A549 (cell line): ENCODE measurements at regions not wholly inside any gene's neighbourhood (a gene's known extent, or its start where the extent isn't known, plus 50 kb on each side); places are given as distances from the start of the nearest gene placed in this dataset.
A peak's percentile ranks its signal among the peaks of the same experiment; 100 is the strongest.

Experiments used
- ATAC-seq, 2 experiments: fragments of 200-7000 bp in 1 of 2; fragments of >200 bp in 1 of 2; cut with Nextera tagmentation in 1 of 2; cut with Tn5 transposase in 1 of 2; 3 replicates each; pipeline versions ENCODE4 v1.8.0 to v1.9.1; 2018 to 2020; ENCODE audit warnings: mild to moderate bottlenecking in 1 of 2, moderate library complexity in 1 of 2
- CTCF ChIA-PET: fragments of 300-600 bp; sonication (Branson Sonifier 250); formaldehyde crosslinking; extraction: SDS; loops from one replicate; lab custom pipeline; 2021; ENCODE audit warnings: antibody characterized with exemption, inconsistent platforms; lab: Yijun Ruan, JAX
- POLR2A ChIA-PET: fragments of 350-600 bp; formaldehyde crosslinking; extraction: SDS; loops from one replicate; lab custom pipeline; 2021; ENCODE audit warnings: antibody characterized with exemption, inconsistent platforms; lab: Yijun Ruan, JAX
- DNase-seq, 2 experiments: peaks; one replicate each; pipeline versions ENCODE4 v3.0.0 to v3.0.0-alpha.2; 2011 to 2016; ENCODE audit warnings: low read depth in 1 of 2, low spot score in 1 of 2
- FAIRE-seq: peaks from 2 replicates; lab custom pipeline; 2011; peaks lifted over from hg19 to GRCh38; lab: Jason Lieb, UNC
- H3K27ac ChIP-seq, 2 experiments: fragments of >200 bp; sonication (Bioruptor Twin); formaldehyde crosslinking; 3 replicates each; pipeline ENCODE4 v1.5.1; 2016 to 2017
- H3K4me1 ChIP-seq: fragments of >200 bp; sonication (Bioruptor Twin); formaldehyde crosslinking; 3 replicates; pipeline ENCODE4 v1.6.1; 2016
- H3K4me2 ChIP-seq: fragments of >200 bp; sonication (Bioruptor Twin); formaldehyde crosslinking; 3 replicates; pipeline ENCODE4 v1.6.1; 2016
- H3K4me3 ChIP-seq: fragments of >200 bp; sonication (Bioruptor Twin); formaldehyde crosslinking; 3 replicates; pipeline ENCODE4 v1.5.1; 2016
- H3K9me3 ChIP-seq: fragments of >200 bp; sonication (Bioruptor Twin); formaldehyde crosslinking; 3 replicates; pipeline ENCODE4 v1.6.1; 2016
- BCL3 ChIP-seq: fragments of >200 bp; sonication (Bioruptor Twin); formaldehyde crosslinking; IDR thresholded peaks from 3 replicates; pipeline ENCODE4 v1.6.1; 2016
- CHD2 ChIP-seq: fragments of 150-350 bp; IDR thresholded peaks from 2 replicates; pipeline ENCODE4 v1.6.1; 2014; ENCODE audit warnings: low read length; ENCODE audit not compliant: partially characterized antibody
- EP300 ChIP-seq, 2 experiments: fragments of >200 bp; sonication (Bioruptor Twin); formaldehyde crosslinking; IDR thresholded peaks; 2 replicates in 1 of 2; 3 replicates in 1 of 2; pipeline ENCODE4 v1.6.1; 2016 to 2017
- HDAC2 ChIP-seq: fragments of 200-600 bp; sonication (generic); IDR thresholded peaks from 2 replicates; pipeline ENCODE4 v1.6.1; 2016
- HMGXB4 ChIP-seq: fragments of 250-450 bp; sonication (Bioruptor Pico); IDR thresholded peaks from 2 replicates; pipeline ENCODE4 v1.5.0; 2021; ENCODE audit warnings: mild to moderate bottlenecking, moderate library complexity, borderline replicate concordance
- HOXB13 ChIP-seq: fragments of 250-450 bp; sonication (Bioruptor Pico); IDR thresholded peaks from 2 replicates; pipeline ENCODE4 v1.5.0; 2020; ENCODE audit warnings: low read depth, mild to moderate bottlenecking, moderate library complexity
- HOXB5 ChIP-seq: fragments of 250-450 bp; sonication (Bioruptor Pico); IDR thresholded peaks from 2 replicates; pipeline ENCODE4 v1.5.0; 2020; ENCODE audit warnings: mild to moderate bottlenecking, moderate library complexity
- JUNB ChIP-seq: fragments of >200 bp; sonication (Bioruptor Twin); formaldehyde crosslinking; IDR thresholded peaks from 2 replicates; pipeline ENCODE4 v1.6.1; 2016
- KDM1A ChIP-seq: fragments of 200-600 bp; sonication (generic); IDR thresholded peaks from 2 replicates; pipeline ENCODE4 v1.6.1; 2016; ENCODE audit warnings: low read depth, mild to moderate bottlenecking
- NFE2L2 ChIP-seq: fragments of 150-350 bp; conservative IDR thresholded peaks from 2 replicates; pipeline ENCODE4 v1.6.1; 2014; ENCODE audit warnings: low read length
- NPAS2 ChIP-seq: fragments of 250-450 bp; sonication (Bioruptor Pico); IDR thresholded peaks from 2 replicates; pipeline ENCODE4 v1.8.0; 2022; ENCODE audit warnings: mild to moderate bottlenecking, moderate library complexity, borderline replicate concordance
- NR3C1 ChIP-seq: fragments of >200 bp; sonication (Bioruptor Twin); formaldehyde crosslinking; IDR thresholded peaks from 3 replicates; pipeline ENCODE4 v1.6.1; 2017
- POLR2A ChIP-seq: IDR thresholded peaks from 2 replicates; pipeline ENCODE4 v1.6.1; 2012; ENCODE audit warnings: mild to moderate bottlenecking, low read length
- POLR2AphosphoS2 ChIP-seq: conservative IDR thresholded peaks from 2 replicates; pipeline ENCODE4 v1.6.1; 2012; ENCODE audit warnings: low read length, improper control_type of control experiment, inconsistent platforms
- ZC3H11A ChIP-seq: fragments of 450-650 bp; IDR thresholded peaks from 2 replicates; pipeline ENCODE4 v1.6.1; 2014; ENCODE audit warnings: antibody characterized with exemption, mild to moderate bottlenecking
- WGBS: methylation state at CpG from one replicate; pipeline ENCODE4 v1.1.6; 2017; ENCODE audit errors: missing lambda C conversion rate; 5-methylcytosine and 5-hydroxymethylcytosine counted together
- TF ChIP-seq, protein P1 (sequence below): IDR thresholded peaks from 2 replicates; pipeline ENCODE4 v1.6.1; 2012; ENCODE audit warnings: low read depth, borderline replicate concordance
- TF ChIP-seq, protein P2 (sequence below): fragments of 450-650 bp; IDR thresholded peaks from 2 replicates; pipeline ENCODE4 v1.6.1; 2014; ENCODE audit warnings: antibody characterized with exemption
- TF ChIP-seq, protein P3 (sequence below): fragments of 250-450 bp; sonication (Bioruptor Pico); IDR thresholded peaks from 2 replicates; pipeline ENCODE4 v1.5.0; 2020; ENCODE audit warnings: low read depth, mild to moderate bottlenecking, moderate library complexity

DNA sequence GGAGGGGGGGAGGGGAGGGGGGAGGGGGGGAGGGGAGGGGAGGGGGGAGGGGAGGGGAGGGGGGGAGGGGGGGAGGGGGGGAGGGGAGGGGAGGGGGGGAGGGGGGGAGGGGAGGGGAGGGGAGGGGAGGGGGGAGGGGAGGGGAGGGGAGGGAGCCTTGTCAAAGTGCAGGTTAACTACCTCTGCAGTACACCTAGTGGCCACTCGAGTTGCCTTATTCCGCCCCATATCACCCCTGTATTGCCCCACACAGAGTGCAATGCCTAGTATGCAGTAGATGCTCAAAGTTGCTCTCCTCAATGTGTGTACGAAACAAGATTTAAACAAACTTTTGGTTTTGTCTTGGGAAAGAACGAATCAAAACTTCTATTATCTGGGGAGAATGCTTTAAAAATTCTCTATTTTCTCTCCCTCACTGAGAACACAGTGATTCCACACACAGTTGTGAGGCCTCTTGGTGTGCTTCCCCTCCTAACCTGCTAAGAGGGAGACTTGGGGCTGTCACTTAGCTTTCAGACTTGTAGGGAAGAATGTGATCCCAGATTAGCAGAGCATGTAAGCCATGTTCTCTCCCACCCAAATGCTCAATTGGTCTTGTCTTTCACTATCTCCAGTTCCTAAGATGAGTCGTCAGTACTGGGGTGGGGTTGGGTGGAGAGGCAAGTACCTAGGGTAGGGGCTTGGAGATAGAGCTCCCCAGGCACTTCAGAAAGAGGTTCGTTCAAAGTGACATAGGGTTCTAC is 79.7 kb upstream of the MAP10 start:
- no peak for FAIRE-seq
- Histone ChIP-seq H3K9me3 (no peaks in the 10 kb centered on the region), H3K27ac (no peak overlapping the region), H3K4me3 (no peak overlapping the region), H3K4me2 (no peak overlapping the region), H3K4me1 (no peaks in the 10 kb centered on the region)
- ATAC-seq, result peak in 1 of 2 experiments; percentile 82; a peak in 3 of 6 replicates
- CTCF ChIA-PET, result interaction anchor here (0.6 to 0.9 kb wide), 2 partner anchors 9 to 177 kb away, joined by 3 read pairs; no protein-coding TSS in a partner anchor
- POLR2A ChIA-PET, result no interaction called here
- TF ChIP-seq, protein P1, sequence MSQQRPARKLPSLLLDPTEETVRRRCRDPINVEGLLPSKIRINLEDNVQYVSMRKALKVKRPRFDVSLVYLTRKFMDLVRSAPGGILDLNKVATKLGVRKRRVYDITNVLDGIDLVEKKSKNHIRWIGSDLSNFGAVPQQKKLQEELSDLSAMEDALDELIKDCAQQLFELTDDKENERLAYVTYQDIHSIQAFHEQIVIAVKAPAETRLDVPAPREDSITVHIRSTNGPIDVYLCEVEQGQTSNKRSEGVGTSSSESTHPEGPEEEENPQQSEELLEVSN, result no peak
- TF ChIP-seq, protein P2, sequence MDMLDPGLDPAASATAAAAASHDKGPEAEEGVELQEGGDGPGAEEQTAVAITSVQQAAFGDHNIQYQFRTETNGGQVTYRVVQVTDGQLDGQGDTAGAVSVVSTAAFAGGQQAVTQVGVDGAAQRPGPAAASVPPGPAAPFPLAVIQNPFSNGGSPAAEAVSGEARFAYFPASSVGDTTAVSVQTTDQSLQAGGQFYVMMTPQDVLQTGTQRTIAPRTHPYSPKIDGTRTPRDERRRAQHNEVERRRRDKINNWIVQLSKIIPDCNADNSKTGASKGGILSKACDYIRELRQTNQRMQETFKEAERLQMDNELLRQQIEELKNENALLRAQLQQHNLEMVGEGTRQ, result no peak
- DNase-seq, result peak in 1 of 2 experiments; percentile 27
- whole genome bisulfite sequencing, result 72% methylated on average over 6 of the region's 6 CpGs

- ATAC-seq, result no peak
- Histone ChIP-seq H3K4me2 (no peak overlapping the region), H3K27ac (no peak overlapping the region)
- ChIA-PET CTCF (interaction anchor here (0.6 to 0.9 kb wide), 2 partner anchors 10 to 176 kb away, joined by 3 read pairs; no protein-coding TSS in a partner anchor), POLR2A (no interaction called here)
- FAIRE-seq, result no peak
- TF ChIP-seq ZC3H11A (no peak), EP300 (IDR thresholded peaks at IDR 0.05) (no peak), KDM1A (no peak), NPAS2 (no peak), BCL3 (no peak), CHD2 (no peak), JUNB (no peak), HDAC2 (no peak)
- TF ChIP-seq, protein P3, sequence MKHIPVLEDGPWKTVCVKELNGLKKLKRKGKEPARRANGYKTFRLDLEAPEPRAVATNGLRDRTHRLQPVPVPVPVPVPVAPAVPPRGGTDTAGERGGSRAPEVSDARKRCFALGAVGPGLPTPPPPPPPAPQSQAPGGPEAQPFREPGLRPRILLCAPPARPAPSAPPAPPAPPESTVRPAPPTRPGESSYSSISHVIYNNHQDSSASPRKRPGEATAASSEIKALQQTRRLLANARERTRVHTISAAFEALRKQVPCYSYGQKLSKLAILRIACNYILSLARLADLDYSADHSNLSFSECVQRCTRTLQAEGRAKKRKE (CRISPR knock-in tag), result no peak
- TF ChIP-seq, all 56 proteins: peak for 0
- Histone ChIP-seq H3K4me3 (no peak overlapping the region), H3K9me3 (no peaks in the 10 kb centered on the region), H3K4me1 (no peaks in the 10 kb centered on the region)
- DNase-seq, result no peak
- 75% methylated on average over 8 of the region's 8 CpGs for WGBS
Observed at GRCh38 chr1:232726048-232726779, 79.0 kb upstream of the MAP10 start.

GRCh38 chr1:232728507-232729263 is 76.5 kb upstream of the MAP10 start:
- POLR2A ChIA-PET, result no interaction called here
- CTCF ChIA-PET, result no interaction called here
- WGBS, result 38% methylated on average over 6 of the region's 6 CpGs

More at GRCh38 chr1:232728507-232729263, 76.5 kb upstream of the MAP10 start:
- no peak for ATAC-seq
- no peak for DNase-seq
- Histone ChIP-seq H3K4me2 (no peak overlapping the region), H3K27ac (no peak overlapping the region), H3K4me1 (no peaks in the 10 kb centered on the region), H3K4me3 (no peak overlapping the region), H3K9me3 (no peaks in the 10 kb centered on the region)
- TF ChIP-seq NFE2L2 (no peak), POLR2A (no peak), HOXB13 (no peak), HMGXB4 (CRISPR knock-in tag) (no peak), NR3C1 (no peak), HOXB5 (CRISPR knock-in tag) (no peak), POLR2AphosphoS2 (no peak), CHD2 (no peak)
- no peak for FAIRE-seq
